Colonic mucosa (tissue), 4 donors: ENCODE measurements at regions not wholly inside any gene's neighbourhood (a gene's known extent, or its start where the extent isn't known, plus 50 kb on each side); places are given as distances from the start of the nearest gene placed in this dataset.

Experiments
- DNase-seq: peaks from one replicate; pipeline ENCODE4 v3.0.0-alpha.2; 2020
- H3K27ac ChIP-seq: fragments of 200-600 bp; one replicate; pipeline ENCODE4 v1.8.0; 2021
- H3K27me3 ChIP-seq: fragments of 200-600 bp; one replicate; pipeline ENCODE4 v1.8.0; 2021
- H3K36me3 ChIP-seq: fragments of 200-600 bp; one replicate; pipeline ENCODE4 v1.8.0; 2021
- H3K4me1 ChIP-seq: fragments of 200-600 bp; one replicate; pipeline ENCODE4 v1.8.0; 2021; ENCODE audit warnings: mild to moderate bottlenecking
- H3K4me3 ChIP-seq: fragments of 200-600 bp; one replicate; pipeline ENCODE4 v1.8.0; 2021
- H3K9ac ChIP-seq, 2 donors: one replicate each; pipeline ENCODE4 v1.7.0; 2013; ENCODE audit warnings: control low read depth in 2 of 2, low read depth in 2 of 2, low read length in 2 of 2
- H3K9me3 ChIP-seq: fragments of 200-600 bp; one replicate; pipeline ENCODE4 v1.8.0; 2021
- intact Hi-C: fragments of 100-400 bp; cut with DNase I; formaldehyde crosslinking; loops from one replicate; pipeline ENCODE4 v1.14.1; 2022
- TF ChIP-seq, protein P1 (sequence below): fragments of 200-600 bp; IDR thresholded peaks from one replicate; pipeline ENCODE4 v1.8.0; 2022; ENCODE audit warnings: antibody characterized with exemption, mild to moderate bottlenecking
- donor health status: healthy.
- donor health status: DM: no; HTN: no; CAD: no.
- donor health status: DM: no; HTN: no; CAD: no.

- H3K4me1 ChIP-seq, result no peaks in the 10 kb centered on the region
- no peak overlapping the region for H3K27ac ChIP-seq
- DNase-seq, result no peak
- H3K9ac ChIP-seq, result no peak overlapping the region
- intact Hi-C loops, result no loop called here
- H3K36me3 ChIP-seq, result no peaks in the 10 kb centered on the region
- no peaks in the 10 kb centered on the region for H3K9me3 ChIP-seq
- H3K4me3 ChIP-seq, result no peak overlapping the region
- no peaks in the 10 kb centered on the region for H3K27me3 ChIP-seq
- TF ChIP-seq, protein P1, sequence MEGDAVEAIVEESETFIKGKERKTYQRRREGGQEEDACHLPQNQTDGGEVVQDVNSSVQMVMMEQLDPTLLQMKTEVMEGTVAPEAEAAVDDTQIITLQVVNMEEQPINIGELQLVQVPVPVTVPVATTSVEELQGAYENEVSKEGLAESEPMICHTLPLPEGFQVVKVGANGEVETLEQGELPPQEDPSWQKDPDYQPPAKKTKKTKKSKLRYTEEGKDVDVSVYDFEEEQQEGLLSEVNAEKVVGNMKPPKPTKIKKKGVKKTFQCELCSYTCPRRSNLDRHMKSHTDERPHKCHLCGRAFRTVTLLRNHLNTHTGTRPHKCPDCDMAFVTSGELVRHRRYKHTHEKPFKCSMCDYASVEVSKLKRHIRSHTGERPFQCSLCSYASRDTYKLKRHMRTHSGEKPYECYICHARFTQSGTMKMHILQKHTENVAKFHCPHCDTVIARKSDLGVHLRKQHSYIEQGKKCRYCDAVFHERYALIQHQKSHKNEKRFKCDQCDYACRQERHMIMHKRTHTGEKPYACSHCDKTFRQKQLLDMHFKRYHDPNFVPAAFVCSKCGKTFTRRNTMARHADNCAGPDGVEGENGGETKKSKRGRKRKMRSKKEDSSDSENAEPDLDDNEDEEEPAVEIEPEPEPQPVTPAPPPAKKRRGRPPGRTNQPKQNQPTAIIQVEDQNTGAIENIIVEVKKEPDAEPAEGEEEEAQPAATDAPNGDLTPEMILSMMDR, result no peak
Observed at GRCh38 chr17:13922885-13923284, 146.4 kb upstream of the COX10 start.

DNA sequence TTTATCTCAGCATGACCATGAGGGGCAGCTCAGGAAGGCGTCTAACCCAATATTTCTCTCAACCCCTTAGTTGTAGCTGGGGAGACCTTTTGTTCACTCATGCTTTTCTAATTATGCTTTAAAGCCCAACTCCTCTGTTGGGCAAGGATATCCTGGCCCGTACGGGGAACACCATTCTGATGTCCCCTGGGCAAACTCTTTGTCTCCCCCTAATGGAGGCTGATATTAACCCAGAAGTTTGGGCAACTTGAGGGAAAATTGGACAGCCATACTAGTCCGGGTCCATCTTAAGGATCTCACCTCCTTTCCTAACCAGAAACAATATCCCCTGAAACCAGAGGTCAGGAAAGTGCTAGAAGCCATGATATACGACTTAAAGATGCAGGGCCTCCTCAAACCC, 143.7 kb upstream of the COX10 start:
- Histone ChIP-seq H3K9me3 (no peaks in the 10 kb centered on the region), H3K27me3 (no peaks in the 10 kb centered on the region), H3K9ac (no peak overlapping the region), H3K27ac (no peak overlapping the region), H3K36me3 (no peaks in the 10 kb centered on the region), H3K4me1 (no peaks in the 10 kb centered on the region), H3K4me3 (no peak overlapping the region)
- no peak for DNase-seq
- TF ChIP-seq, protein P1, result no peak
- intact Hi-C loops, result no loop called here

GRCh38 chr17:13931111-13931526, 138.2 kb upstream of the COX10 start:
- TF ChIP-seq, protein P1, result no peak
- Histone ChIP-seq H3K4me1 (no peaks in the 10 kb centered on the region), H3K27ac (peak overlapping the region; percentile 43), H3K9ac (no peak overlapping the region), H3K27me3 (no peaks in the 10 kb centered on the region), H3K4me3 (no peak overlapping the region), H3K36me3 (no peaks in the 10 kb centered on the region), H3K9me3 (no peaks in the 10 kb centered on the region)
- DNase-seq, result peak; percentile 24
- intact Hi-C loops, result no loop called here

- Histone ChIP-seq H3K9ac (no peak overlapping the region), H3K4me3 (no peak overlapping the region), H3K9me3 (no peaks in the 10 kb centered on the region), H3K36me3 (no peaks in the 10 kb centered on the region), H3K27ac (peak overlapping the region; percentile 43), H3K4me1 (no peaks in the 10 kb centered on the region), H3K27me3 (no peaks in the 10 kb centered on the region)
- intact Hi-C loops, result no loop called here
- peak; percentile 46 for DNase-seq
- TF ChIP-seq, protein P1, result no peak
Observed at GRCh38 chr17:13931800-13932460, 137.4 kb upstream of the COX10 start.

DNA sequence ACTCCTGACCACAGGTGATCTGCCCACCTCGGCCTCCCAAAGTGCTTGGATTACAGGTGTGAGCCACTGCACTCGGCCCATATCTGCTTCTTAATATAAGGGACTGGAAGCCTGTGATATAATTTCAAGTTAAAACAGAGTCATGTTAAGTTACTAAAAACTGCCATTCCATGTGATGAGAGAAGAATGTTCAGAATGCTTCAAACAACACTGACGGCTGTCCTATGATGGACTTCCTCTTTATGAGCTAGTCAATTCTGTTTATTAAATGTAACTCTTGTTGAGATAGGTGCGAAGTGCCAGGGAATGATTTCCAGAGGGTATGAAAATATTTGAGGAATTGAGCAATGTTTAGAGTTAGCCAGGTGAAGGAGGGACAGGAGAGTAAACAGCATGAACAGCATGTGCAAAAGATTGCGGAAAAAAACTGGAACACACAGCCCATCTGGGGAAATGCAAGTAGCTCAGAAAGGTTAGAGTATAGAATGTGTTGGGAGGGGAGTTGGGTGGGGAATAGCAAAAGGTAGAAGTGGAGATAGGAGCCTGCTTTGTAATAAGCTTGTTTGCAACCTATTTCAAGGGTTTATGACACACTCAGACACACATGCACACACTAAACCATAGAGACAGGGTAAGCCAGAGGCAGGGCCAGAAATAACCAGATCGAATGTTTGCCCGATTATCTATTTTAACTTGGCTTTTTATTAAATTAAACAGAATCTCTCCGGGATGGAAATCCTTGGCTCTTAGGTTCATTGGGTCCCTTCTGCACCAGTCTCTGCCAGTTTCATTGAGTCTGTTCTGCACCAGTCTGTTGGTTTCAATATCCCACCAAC, 135.6 kb upstream of the COX10 start:
- H3K36me3 ChIP-seq, result no peaks in the 10 kb centered on the region
- TF ChIP-seq, protein P1, result no peak
- intact Hi-C loops, result no loop called here
- no peak overlapping the region for H3K4me3 ChIP-seq
- no peak overlapping the region for H3K9ac ChIP-seq
- no peaks in the 10 kb centered on the region for H3K4me1 ChIP-seq
- no peaks in the 10 kb centered on the region for H3K9me3 ChIP-seq
- no peaks in the 10 kb centered on the region for H3K27me3 ChIP-seq
- DNase-seq, result no peak
- H3K27ac ChIP-seq, result no peak overlapping the region
